ENCODE measurements at regions not wholly inside any gene's neighbourhood (a gene's known extent, or its start where the extent isn't known, plus 50 kb on each side); places are given as distances from the start of the nearest gene placed in this dataset.

DNA sequence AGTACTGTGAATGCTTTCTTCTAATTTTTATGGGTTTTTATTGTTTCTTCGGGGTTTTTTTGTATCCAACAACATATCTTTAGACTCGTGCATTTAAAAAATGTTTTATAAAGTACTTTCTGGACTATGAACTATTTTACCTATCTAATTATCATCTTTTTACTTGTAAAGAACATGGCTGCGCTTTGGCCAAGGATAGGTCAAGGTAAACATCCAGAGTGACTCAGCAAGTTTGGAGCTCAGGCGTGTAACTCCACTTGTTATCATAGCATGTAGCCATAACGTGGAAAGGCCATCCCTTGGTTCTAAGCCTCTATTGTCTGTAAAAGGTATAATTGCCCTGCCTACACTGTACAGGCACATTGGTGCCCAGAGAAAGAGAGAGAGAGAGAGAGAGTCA is 818.0 kb upstream of the GOT2 start:
- TF ChIP-seq POLR2A (IDR thresholded peaks at IDR 0.05) = no peak
- TF ChIP-seq, protein P1, sequence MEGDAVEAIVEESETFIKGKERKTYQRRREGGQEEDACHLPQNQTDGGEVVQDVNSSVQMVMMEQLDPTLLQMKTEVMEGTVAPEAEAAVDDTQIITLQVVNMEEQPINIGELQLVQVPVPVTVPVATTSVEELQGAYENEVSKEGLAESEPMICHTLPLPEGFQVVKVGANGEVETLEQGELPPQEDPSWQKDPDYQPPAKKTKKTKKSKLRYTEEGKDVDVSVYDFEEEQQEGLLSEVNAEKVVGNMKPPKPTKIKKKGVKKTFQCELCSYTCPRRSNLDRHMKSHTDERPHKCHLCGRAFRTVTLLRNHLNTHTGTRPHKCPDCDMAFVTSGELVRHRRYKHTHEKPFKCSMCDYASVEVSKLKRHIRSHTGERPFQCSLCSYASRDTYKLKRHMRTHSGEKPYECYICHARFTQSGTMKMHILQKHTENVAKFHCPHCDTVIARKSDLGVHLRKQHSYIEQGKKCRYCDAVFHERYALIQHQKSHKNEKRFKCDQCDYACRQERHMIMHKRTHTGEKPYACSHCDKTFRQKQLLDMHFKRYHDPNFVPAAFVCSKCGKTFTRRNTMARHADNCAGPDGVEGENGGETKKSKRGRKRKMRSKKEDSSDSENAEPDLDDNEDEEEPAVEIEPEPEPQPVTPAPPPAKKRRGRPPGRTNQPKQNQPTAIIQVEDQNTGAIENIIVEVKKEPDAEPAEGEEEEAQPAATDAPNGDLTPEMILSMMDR (IDR thresholded peaks at IDR 0.05) = no peak
- TF ChIP-seq POLR2AphosphoS5 (IDR thresholded peaks at IDR 0.05) = no peak
- no peak for TF ChIP-seq EP300 (IDR thresholded peaks at IDR 0.05)
